ENCODE measurements at regions not wholly inside any gene's neighbourhood (a gene's known extent, or its start where the extent isn't known, plus 50 kb on each side); places are given as distances from the start of the nearest gene placed in this dataset.
A peak's percentile ranks its signal among the peaks of the same experiment; 100 is the strongest.

- H3K36me3 ChIP-seq (replicated peaks), result no peaks in the 10 kb centered on the region
- peak; percentile 94 for TF ChIP-seq CTCF (IDR thresholded peaks at IDR 0.05; ENCODE audit: low read depth, low read length, missing control alignments)
- in situ Hi-C loops (cut with HindIII; ENCODE audit: low pct_ligation_motif_present, low sequenced_read_pairs), result no loop called here
- H3K27me3 ChIP-seq (replicated peaks), result peaks cover 18% of the 10 kb centered on the region
- no peak overlapping the region for H3K27ac ChIP-seq
- DNase-seq, result peak; percentile 58
- no peak overlapping the region for H3K4me3 ChIP-seq (ENCODE audit: low read depth, low read length)
These were observed 52.0 kb downstream of the RPP21 start for GRCh38 chr6:30396833-30397479.

- no peaks in the 10 kb centered on the region for H3K36me3 ChIP-seq (replicated peaks)
- no peak overlapping the region for H3K27ac ChIP-seq
- no peak for TF ChIP-seq CTCF (IDR thresholded peaks at IDR 0.05; ENCODE audit: low read depth, low read length, missing control alignments)
- H3K27me3 ChIP-seq (replicated peaks), result peaks cover 18% of the 10 kb centered on the region
- DNase-seq, result no peak
- no peak overlapping the region for H3K4me3 ChIP-seq (ENCODE audit: low read depth, low read length)
- in situ Hi-C loops (cut with HindIII; ENCODE audit: low pct_ligation_motif_present, low sequenced_read_pairs), result no loop called here
These were observed 52.7 kb downstream of the RPP21 start for GRCh38 chr6:30397697-30398096.

- no peaks in the 10 kb centered on the region for H3K36me3 ChIP-seq (replicated peaks)
- no peak overlapping the region for H3K27ac ChIP-seq
- in situ Hi-C loops (cut with HindIII; ENCODE audit: low pct_ligation_motif_present, low sequenced_read_pairs), result no loop called here
- TF ChIP-seq CTCF (IDR thresholded peaks at IDR 0.05; ENCODE audit: low read depth, low read length, missing control alignments), result no peak
- H3K27me3 ChIP-seq (replicated peaks), result peaks cover 15% of the 10 kb centered on the region
- no peak for DNase-seq
- no peak overlapping the region for H3K4me3 ChIP-seq (ENCODE audit: low read depth, low read length)
These were observed 54.6 kb downstream of the RPP21 start for GRCh38 chr6:30399390-30400058.

GRCh38 chr6:30405934-30406333, 61.0 kb downstream of the RPP21 start:
- Histone ChIP-seq H3K4me3 (ENCODE audit: low read depth, low read length) (no peak overlapping the region), H3K36me3 (replicated peaks) (no peaks in the 10 kb centered on the region), H3K27ac (no peak overlapping the region), H3K27me3 (replicated peaks) (peaks cover 16% of the 10 kb centered on the region)
- no peak for TF ChIP-seq CTCF (IDR thresholded peaks at IDR 0.05; ENCODE audit: low read depth, low read length, missing control alignments)
- DNase-seq, result no peak
- in situ Hi-C loops (cut with HindIII; ENCODE audit: low pct_ligation_motif_present, low sequenced_read_pairs), result no loop called here

GRCh38 chr6:30409184-30409583, 64.2 kb downstream of the RPP21 start:
- Histone ChIP-seq H3K27ac (no peak overlapping the region), H3K36me3 (replicated peaks) (no peaks in the 10 kb centered on the region), H3K27me3 (replicated peaks) (peaks cover 33% of the 10 kb centered on the region), H3K4me3 (ENCODE audit: low read depth, low read length) (no peak overlapping the region)
- no peak for DNase-seq
- in situ Hi-C loops (cut with HindIII; ENCODE audit: low pct_ligation_motif_present, low sequenced_read_pairs), result no loop called here
- no peak for TF ChIP-seq CTCF (IDR thresholded peaks at IDR 0.05; ENCODE audit: low read depth, low read length, missing control alignments)
